DMS 273 treated with DMSO at 0.1 percent for 48 hours (cell line): ENCODE measurements at regions not wholly inside any gene's neighbourhood (a gene's known extent, or its start where the extent isn't known, plus 50 kb on each side); places are given as distances from the start of the nearest gene placed in this dataset.
"Not testable (repeated sequence)": the region's sequence is repeated elsewhere in the genome, so short reads cannot be mapped to it uniquely, and the experiment has no call there.

Experiments used
- DNase-seq: peaks from one replicate; lab custom pipeline; 2025; lab: John Stamatoyannopoulos, UW

DNA sequence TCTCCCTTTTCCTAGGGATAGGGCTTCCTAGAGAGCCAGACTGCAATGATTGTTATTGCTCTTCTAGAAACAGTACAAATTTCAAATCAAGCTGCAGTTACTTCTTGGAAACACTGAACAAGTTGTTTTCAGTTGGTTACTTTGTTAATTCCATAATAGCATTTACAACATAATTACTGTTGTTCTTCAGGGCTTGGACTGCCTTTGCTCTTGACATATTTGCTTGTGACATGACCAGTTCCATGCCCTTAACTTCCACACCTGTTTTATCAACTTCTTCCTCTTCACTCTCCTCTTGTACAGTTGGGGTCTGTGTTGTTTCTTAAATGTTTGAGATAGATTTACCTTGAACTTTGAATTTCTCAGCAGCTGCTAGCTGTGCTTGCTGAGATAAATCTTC lies 104.4 kb downstream of the SEC23IP start:
- no peak for DNase-seq

GRCh38 chr10:119997429-119997828 lies 104.9 kb downstream of the SEC23IP start:
- DNase-seq, result no peak

DNA sequence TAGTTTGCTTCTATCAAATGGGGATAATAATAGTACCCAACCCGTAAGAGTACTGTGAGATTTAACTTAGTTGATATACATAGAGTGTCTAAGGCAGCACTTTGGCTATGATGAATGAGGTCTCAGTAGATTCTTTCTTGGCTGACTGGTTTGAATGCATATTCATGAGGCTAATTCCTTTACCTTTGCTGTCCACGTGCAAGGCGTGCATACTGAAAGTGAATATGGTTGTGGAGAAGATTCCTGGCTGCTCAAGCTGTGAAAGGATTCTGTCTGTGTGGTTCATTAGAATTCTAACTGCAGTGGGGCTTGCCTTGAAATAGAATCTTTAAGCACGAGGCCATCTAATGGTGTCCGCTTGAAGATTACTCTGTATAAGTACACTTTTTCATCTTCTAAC lies 110.3 kb downstream of the SEC23IP start:
- no peak for DNase-seq

GRCh38 chr10:120005207-120006201 lies 113.0 kb downstream of the SEC23IP start:
- DNase-seq, result no peak

GRCh38 chr10:120007261-120007660 lies 114.7 kb downstream of the SEC23IP start:
- DNase-seq, result no peak

DNA sequence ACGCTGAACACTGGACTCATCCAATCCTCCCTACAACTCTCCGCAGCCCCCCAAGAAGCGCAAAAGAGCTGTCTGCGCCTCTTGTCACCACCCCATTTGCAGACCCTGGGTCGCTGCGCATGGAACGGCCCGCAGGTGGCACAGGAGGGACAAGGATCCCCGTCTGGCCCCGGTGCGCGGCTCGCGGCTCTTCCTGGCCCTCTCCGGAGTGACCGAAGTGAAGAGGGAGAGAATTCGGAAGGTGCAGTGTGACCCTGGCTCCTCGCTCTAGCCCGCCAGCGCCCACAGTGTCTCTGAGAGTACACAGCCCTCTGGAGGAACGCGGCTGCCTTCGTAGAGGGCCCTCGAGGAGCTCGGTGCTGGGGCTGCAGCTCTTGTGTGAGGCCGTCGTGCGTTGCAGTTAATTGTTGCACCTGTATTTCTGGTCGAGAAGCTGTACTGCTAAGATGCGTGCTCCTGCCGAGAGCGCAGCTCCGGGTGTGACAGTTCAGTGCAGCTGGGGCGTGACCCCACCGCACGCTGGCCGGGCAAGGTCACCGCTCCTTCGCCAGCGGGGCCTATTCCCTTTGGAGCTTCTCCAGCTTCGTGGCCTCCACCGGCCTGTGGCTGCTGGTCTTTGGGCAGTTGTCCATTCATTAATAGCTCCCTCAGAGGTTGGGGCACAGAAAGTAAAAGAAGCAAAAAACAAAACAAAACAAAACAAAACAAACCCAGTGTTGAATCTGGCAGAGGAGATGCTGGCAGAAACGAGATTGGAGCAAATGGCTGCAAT lies 119.0 kb downstream of the SEC23IP start:
- DNase-seq, result no peak

DNA sequence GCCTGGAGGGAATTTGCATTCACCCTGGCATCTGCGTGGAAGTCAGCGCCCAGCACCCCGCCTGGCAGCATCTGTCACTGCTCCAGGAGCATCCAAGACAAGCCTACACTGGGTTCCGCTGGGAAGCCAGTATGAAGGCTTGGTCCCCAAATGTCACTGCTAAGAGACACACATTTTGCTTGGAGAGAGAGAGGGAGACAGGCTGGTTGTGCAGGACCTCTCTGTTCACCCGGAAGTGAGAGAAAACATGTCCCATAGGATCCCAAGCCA lies 119.5 kb downstream of the SEC23IP start:
- DNase-seq, result no peak

DNA sequence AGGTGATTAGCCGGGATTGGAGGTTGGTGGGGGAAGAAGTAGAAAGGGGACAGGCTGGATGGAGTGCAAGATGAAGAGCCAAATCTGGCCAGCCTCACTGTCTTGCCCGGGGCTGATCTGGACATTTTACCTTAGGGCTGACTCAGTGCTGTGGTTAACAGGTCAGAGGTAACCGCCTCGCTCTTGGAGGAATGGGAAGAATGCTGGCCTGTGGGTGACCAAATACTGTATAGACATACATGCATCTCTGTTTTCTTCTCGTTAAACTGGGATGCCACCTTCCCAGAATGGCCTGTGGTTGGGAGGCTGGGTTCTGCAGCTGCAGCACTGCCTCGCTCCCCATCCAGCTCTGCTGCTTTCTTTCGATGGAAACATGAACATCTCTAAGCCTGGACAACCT lies 120.0 kb downstream of the SEC23IP start:
- DNase-seq, result no peak

- no peak for DNase-seq
These were observed 121.5 kb downstream of the SEC23IP start for GRCh38 chr10:120014031-120014430.

DNA sequence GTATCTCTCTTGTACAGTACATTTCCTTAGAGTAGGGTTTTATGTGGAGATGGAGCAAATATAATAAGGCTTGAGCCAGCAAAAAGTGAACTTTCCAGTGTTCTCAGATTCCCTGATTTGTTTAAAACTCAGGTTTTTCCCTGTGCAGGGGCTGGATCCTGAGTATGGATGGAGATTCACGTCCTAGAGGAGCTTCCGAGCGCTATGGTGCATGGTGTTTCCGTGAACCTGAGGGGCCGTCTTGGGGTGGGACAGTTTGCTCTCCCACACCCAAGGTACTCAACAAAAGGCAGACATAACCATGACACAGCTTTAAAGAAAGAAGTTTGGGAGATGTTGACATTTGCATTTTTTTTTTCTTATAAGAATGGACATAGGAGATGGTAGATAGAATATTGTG lies 122.5 kb downstream of the SEC23IP start:
- no peak for DNase-seq

- no peak for DNase-seq
These were observed 124.4 kb downstream of the SEC23IP start for GRCh38 chr10:120016906-120017305.

- no peak for DNase-seq
These were observed 125.3 kb downstream of the SEC23IP start for GRCh38 chr10:120017733-120018417.

DNA sequence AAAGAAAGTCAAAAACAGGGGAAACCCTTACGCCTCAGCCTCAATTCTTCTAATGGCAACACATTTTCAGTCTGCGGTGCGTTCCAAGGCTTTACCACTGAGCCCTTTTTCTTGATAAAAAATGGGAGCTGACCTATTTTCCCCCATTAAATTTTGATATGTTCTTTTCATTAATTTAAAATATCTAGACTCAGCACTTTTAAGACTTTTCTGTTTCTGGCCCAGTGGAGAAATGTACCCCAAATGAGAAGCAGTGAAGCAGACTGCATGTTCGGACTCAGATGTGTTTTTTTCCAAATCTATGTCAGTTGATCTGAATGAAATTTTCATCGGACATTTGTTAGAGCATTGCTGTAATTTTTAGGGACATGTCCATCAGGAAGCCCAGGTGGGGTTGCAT lies 126.2 kb downstream of the SEC23IP start:
- no peak for DNase-seq

- no peak for DNase-seq
These were observed 127.0 kb downstream of the SEC23IP start for GRCh38 chr10:120019568-120019967.

DNA sequence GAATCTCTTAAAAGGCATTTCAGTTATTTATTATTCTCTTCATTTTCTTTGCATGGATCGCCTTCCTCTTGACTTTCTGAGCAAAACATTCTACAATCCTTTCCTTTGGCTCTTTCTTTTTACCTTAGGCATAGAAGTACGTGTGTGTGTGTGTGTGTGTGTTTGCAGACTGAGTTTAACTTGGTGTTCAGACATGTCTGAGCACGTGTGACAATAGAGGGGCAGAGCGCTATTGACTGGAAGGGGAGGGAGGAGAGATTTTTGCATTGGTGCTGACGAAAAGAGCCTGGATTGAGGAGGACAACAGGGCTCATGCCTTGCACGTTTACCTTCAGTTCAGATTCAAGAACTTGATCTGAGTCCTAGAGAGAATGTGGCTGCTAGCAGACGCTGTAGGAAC lies 129.8 kb downstream of the SEC23IP start:
- no peak for DNase-seq

DNA sequence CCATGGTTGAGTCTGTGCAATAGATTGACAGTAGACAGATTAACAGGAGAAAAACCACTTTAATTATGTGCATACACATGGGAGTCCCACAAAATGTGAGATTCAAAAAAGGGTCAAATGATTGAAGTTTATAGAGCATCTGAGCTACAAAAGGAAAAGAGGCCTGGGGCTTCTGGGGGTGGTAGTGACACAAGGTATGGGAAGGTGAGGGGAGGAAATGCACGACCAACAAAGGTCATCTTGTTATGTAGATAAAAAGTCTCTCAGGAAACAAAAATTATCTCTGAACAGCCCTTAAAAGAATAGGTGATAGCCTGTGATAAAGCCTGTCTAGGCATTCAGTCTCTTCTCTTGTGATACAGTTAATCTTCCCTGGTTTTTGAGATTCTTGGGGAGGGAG lies 141.7 kb downstream of the SEC23IP start:
- DNase-seq, result no peak

DNA sequence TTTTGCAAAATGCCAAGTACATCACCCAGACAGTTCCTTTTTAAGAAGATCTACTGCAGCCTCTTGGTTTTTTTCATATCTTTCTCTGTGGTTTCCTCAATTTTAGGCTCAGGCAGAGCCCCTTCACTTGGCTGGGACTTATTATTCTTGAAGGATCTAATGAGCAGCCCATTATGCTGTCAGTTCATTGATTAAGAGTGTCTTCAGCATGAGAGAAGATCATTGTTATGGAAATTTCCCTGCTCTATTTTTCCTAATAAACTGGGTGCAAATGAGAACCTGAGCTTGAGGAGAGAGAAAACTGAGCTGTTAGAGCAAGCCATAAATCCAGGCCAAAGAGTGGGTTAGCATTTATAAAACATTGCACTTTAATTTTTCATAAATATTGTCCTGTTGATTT lies 146.5 kb downstream of the SEC23IP start:
- no peak for DNase-seq

DNA sequence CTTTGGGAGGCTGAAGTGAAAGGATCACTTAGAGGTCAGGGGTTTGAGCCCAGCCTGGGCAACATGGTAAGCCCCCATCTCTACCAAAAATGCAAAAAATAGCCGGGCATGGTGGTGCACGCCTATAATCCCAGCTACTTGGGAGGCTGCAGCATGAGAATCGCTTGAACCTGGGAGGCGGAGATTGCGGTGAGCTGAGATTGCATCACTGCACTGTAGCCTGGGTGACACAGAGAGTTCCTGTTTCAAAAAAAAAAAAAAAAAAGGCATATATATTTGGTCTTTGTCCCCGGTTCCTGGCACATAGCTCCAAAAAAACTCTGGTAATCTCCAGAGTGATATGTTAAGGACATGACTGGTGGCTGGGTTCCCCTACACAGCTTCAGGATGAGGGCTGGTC lies 147.3 kb downstream of the SEC23IP start:
- DNase-seq, result no peak

- DNase-seq, result no peak
These were observed 149.5 kb downstream of the SEC23IP start for GRCh38 chr10:120041807-120042559.

DNA sequence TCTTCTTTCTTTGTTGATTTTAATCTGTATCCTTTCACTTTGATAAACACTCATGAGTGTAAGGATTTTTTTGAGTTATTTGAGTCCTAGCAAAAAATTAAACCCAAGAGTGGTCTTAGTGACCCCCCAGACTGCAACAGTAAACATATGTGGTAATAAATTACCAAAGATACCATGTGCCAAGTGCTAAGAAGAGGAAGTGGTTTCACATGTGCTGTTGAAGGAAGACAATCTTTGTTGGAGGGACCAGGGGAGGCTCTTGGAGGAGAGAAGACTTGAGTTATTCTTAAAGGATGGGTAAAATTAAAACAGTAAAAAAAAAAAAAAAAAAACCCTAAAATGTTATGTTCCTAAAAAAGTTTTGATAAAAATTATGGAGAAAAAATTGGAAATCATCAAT lies 150.2 kb downstream of the SEC23IP start:
- no peak for DNase-seq

DNA sequence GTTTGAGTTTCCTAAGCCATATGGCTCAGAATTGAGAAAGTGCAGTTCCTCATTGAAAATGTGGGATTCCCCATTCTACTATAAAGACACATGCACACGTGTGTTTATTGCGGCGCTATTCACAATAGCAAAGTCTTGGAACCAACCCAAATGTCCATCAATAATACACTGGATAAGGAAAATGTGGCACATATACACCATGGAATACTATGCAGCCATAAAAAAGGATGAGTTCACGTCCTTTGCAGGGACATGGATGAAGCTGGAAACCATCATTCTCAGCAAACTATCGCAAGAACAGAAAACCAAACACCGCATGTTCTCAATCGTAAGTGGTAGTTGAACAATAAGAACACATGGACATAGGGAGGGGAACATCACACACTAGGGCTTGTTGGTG lies 154.8 kb downstream of the SEC23IP start:
- not testable (repeated sequence) for DNase-seq

DNA sequence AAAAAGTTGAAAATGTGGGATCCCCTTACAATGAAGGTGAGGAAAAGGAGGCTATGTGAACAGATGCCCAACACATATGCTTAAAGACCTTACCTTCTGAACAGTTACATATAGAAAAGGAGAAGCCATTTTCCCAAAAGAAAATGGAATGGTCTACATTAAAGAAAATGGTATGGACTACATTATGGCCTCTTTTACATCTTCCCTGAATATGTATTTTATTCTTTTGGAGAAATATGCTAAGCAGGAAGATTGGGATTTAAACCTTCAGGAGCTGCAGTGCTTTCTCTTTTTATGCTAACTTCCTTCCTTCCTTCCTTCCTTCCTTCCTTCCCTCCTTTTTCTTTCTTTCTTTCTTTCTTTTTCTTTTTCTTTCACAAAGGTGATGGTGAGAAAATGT lies 155.4 kb downstream of the SEC23IP start:
- DNase-seq, result no peak
